GM12864 (cell line): ENCODE measurements at regions not wholly inside any gene's neighbourhood (a gene's known extent, or its start where the extent isn't known, plus 50 kb on each side); places are given as distances from the start of the nearest gene placed in this dataset.

Experiments used
- DNase-seq: peaks from one replicate; pipeline ENCODE4 v3.0.0-alpha.2; 2011; ENCODE audit warnings: low read depth
- H3K4me3 ChIP-seq: 2 replicates; pipeline ENCODE4 v1.5.1; 2011; ENCODE audit warnings: mild to moderate bottlenecking, low read depth, low read length, control low read depth
- TF ChIP-seq, protein P1 (sequence below): IDR thresholded peaks from 2 replicates; pipeline ENCODE4 v1.5.1; 2011; ENCODE audit warnings: low read depth, mild to moderate bottlenecking, moderate library complexity, low read length, control low read depth, inconsistent platforms; ENCODE audit errors: missing control alignments

DNA sequence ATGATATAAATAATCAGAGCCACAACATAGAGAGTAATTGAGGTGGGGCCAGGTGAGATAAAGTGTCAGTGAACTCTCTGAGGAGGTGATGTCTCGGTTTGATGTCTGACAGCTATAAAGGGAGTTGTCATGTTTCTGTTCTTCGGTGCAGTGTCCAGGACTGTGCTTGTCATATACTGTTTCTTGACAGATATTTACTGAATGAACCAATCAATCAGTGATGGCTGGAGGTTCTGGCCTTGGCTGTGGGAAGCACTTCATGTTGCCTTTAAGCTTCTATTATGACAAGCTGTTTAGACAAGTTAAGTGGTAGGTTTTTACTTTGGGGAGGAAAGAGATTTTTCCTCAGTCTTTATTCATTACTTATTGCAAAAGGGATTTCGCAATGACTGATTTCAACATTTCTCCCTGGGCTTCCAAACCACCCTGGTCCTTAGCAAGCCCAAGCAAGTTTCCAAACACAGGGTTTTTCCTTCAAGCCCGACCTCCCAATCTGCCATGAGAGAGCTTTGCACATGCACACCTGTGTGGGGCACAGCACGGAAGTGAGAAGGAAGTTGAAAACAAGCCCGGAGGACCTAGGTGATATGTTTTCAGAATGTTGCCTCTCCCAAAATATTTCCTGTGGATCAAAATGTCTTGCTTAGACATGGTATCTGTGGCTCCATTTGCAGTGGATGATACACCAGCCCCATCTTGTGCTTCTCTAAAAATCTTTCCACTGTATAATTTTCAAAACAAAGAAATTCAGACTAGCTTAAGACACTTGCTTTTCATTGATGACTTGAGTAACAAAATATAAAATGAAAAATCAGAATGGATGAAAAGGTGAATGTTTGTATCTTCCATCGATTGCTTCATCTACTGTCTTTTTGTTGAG, 567.3 kb upstream of the BTBD3 start:
- H3K4me3 ChIP-seq: no peak overlapping the region
- TF ChIP-seq, protein P1, sequence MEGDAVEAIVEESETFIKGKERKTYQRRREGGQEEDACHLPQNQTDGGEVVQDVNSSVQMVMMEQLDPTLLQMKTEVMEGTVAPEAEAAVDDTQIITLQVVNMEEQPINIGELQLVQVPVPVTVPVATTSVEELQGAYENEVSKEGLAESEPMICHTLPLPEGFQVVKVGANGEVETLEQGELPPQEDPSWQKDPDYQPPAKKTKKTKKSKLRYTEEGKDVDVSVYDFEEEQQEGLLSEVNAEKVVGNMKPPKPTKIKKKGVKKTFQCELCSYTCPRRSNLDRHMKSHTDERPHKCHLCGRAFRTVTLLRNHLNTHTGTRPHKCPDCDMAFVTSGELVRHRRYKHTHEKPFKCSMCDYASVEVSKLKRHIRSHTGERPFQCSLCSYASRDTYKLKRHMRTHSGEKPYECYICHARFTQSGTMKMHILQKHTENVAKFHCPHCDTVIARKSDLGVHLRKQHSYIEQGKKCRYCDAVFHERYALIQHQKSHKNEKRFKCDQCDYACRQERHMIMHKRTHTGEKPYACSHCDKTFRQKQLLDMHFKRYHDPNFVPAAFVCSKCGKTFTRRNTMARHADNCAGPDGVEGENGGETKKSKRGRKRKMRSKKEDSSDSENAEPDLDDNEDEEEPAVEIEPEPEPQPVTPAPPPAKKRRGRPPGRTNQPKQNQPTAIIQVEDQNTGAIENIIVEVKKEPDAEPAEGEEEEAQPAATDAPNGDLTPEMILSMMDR: no peak
- no peak for DNase-seq

DNA sequence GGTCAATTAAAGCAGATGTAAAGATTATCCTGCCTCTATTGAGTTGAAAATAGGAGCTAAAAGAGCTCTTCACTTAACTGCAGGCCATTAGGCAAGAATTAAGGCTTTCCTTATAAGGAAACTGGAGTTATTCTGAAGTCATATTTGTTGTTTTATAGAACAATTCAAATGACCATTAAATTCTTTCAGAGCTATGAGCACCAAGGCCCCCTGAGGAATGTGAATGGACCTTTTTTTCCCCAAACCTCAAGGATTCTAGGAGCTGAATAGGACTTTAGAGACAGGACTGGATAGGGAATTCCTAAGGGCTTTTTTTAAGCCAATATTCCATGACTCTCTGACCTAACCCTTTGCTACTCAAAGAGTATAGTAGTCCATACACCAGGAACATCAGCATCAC, 565.7 kb upstream of the BTBD3 start:
- DNase-seq: no peak
- TF ChIP-seq, protein P1: no peak
- no peak overlapping the region for H3K4me3 ChIP-seq

DNA sequence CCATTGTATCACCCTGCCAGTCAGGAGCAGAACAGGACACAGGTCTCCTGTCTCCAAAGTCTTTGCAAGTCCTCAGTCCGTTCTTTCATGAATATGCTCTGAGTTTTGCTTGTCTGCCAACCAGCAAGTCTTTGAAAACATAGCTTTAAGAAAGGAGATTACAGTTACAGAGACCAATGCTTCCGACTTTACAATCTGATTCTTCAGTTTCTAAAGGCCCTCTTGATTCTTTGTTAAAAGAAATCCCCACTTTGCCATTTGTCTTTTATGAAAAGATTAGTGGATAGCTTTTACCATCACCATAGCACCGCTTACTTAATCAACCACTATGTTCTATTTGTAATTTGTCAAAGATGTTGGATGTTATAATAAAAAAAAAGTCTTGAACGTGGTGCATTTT, 562.8 kb upstream of the BTBD3 start:
- TF ChIP-seq, protein P1: no peak
- no peak for DNase-seq
- H3K4me3 ChIP-seq: no peak overlapping the region

DNA sequence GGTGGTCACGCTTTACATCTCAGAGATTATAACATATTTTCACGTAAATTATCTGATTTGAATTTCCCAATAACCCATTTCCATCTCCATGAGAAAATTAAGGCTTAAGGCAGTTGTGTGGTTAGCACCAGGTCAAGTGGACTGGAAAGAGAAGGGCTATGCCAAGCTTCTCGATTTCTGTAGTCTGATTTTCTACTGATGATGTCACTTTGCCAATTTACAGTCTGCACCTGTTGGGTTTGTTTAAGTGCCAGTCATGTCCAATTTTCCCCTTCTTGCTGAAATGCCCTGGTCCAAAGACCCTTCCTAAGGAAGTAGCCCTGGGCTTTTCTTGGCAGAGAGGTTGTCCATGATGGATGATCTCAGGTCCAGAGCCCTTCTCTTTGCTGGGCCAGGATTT, 562.3 kb upstream of the BTBD3 start:
- no peak for DNase-seq
- TF ChIP-seq, protein P1: no peak
- no peak overlapping the region for H3K4me3 ChIP-seq

DNA sequence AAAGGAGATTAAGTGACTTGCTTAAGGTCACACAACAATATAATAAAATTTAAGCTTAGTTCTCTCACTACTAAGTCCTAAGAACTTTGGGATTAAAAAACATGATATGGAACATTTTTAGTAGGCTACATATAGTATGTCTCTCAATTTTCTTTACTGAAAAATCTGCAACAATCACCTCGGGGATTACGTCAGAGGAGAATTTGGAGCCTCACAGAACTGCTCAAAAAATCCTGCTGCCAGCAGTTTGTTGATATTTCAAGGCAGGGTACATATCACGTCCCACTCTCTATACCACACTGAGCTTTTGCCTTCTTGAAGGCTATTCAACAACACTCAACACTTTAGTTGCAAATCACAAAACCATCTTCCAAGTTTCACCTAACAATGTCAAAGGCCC, 561.6 kb upstream of the BTBD3 start:
- TF ChIP-seq, protein P1: no peak

DNA sequence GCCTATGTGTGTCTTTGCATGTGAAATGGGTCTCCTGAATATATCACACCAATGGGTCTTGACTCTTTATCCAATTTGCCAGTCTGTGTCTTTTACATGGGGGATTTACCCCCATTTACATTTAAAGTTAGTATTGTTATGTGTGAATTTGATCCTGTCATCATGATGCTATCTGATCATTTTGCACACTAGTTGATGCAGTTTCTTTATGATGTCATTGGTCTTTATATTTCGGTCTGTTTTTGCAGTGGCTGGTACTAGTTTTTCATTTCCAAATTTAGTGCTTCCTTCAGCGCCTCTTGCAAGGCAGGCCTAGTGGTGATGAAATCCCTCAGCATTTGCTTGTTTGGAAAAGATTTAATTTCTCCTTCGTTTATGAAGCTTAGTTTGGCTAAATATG, 555.2 kb upstream of the BTBD3 start:
- no peak for DNase-seq
- TF ChIP-seq, protein P1: no peak
- H3K4me3 ChIP-seq: no peak overlapping the region

More for the DNA sequence above, 561.6 kb upstream of the BTBD3 start:
- no peak overlapping the region for H3K4me3 ChIP-seq
- no peak for DNase-seq

DNA sequence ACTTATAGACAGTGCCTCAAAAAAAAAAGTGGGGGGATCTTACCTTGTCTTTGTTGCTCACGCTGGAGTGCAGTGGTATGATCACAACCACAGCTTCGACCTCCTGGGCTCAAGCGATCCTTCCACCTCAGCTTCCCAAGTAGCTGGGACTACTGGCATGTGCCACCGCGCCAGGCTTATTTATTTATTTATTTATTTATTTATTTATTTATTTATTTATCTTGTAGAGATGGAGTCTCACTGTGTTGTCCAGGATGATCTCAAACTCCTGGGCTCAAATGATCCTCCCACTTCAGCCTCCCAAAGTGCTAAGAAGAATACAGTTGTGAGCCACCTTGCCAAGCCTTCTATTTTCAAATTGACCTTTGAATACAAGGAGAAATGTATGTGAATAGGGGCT, 553.0 kb upstream of the BTBD3 start:
- no peak for DNase-seq
- TF ChIP-seq, protein P1: no peak
- no peak overlapping the region for H3K4me3 ChIP-seq
